A673 (cell line): ENCODE measurements at regions not wholly inside any gene's neighbourhood (a gene's known extent, or its start where the extent isn't known, plus 50 kb on each side); places are given as distances from the start of the nearest gene placed in this dataset.

Experiments used
- BruUV-seq: library from RNA; stranded (reverse); fragments of 400-500 nt; replicated peaks from 2 replicates; lab custom pipeline; 2021; lab: Mats Ljungman, UMichigan
- CTCF ChIA-PET: fragments of 300-600 bp; sonication (Branson Sonifier 250); formaldehyde crosslinking; loops from one replicate; lab custom pipeline; 2022; ENCODE audit warnings: antibody characterized with exemption; lab: Charles Lee
- POLR2A ChIA-PET: fragments of 300-600 bp; sonication (Branson Sonifier 250); formaldehyde crosslinking; loops from one replicate; lab custom pipeline; 2022; ENCODE audit warnings: antibody characterized with exemption; ENCODE audit not compliant: low non-redundant PET; lab: Charles Lee
- DNase-seq: peaks from one replicate; pipeline ENCODE4 v3.0.0-alpha.2; 2015; ENCODE audit warnings: low spot score
- H3K27ac ChIP-seq: fragments of 200-600 bp; sonication (generic); 2 replicates; pipeline ENCODE4 v1.5.1; 2016; ENCODE audit warnings: mixed run types, low read depth, mild to moderate bottlenecking, mixed read lengths, antibody characterized with exemption, low read length; ENCODE audit not compliant: poor library complexity, severe bottlenecking
- H3K27me3 ChIP-seq: fragments of 200-600 bp; sonication (generic); replicated peaks from 2 replicates; pipeline ENCODE4 v1.6.1; 2017; ENCODE audit warnings: mixed run types, low read depth, mild to moderate bottlenecking, mixed read lengths, antibody characterized with exemption, low read length; ENCODE audit not compliant: insufficient read depth, poor library complexity
- H3K36me3 ChIP-seq: fragments of 200-600 bp; sonication (generic); 2 replicates; pipeline ENCODE4 v1.6.1; 2016; ENCODE audit warnings: mixed run types, mild to moderate bottlenecking, mixed read lengths, antibody characterized with exemption, low read length; ENCODE audit not compliant: insufficient read depth, poor library complexity, severe bottlenecking
- H3K4me1 ChIP-seq: fragments of 200-600 bp; sonication (generic); 2 replicates; pipeline ENCODE4 v1.6.1; 2017; ENCODE audit warnings: mixed run types, mild to moderate bottlenecking, mixed read lengths, antibody characterized with exemption, low read length; ENCODE audit not compliant: insufficient read depth, poor library complexity, severe bottlenecking
- H3K4me3 ChIP-seq: fragments of 200-600 bp; sonication (generic); 2 replicates; pipeline ENCODE4 v1.5.1; 2016; ENCODE audit warnings: low read depth, mixed run types, mild to moderate bottlenecking, mixed read lengths, low read length; ENCODE audit not compliant: poor library complexity, severe bottlenecking
- H3K9me3 ChIP-seq: fragments of 200-600 bp; sonication (generic); 2 replicates; pipeline ENCODE4 v1.6.1; 2016; ENCODE audit warnings: mixed run types, low read depth, mild to moderate bottlenecking, mixed read lengths, antibody characterized with exemption, low read length; ENCODE audit not compliant: poor library complexity, severe bottlenecking
- EZH2 ChIP-seq: fragments of 200-600 bp; sonication (generic); IDR thresholded peaks from 2 replicates; pipeline ENCODE4 v1.6.1; 2017; ENCODE audit warnings: borderline replicate concordance, low read depth, mild to moderate bottlenecking, mixed read lengths, antibody characterized with exemption, low read length; ENCODE audit not compliant: poor library complexity, severe bottlenecking
- intact Hi-C: fragments of 100-400 bp; cut with micrococcal nuclease; formaldehyde crosslinking; loops from one replicate; pipeline ENCODE4 v1.10.0; 2022; ENCODE audit not compliant: unreplicated experiment
- TF ChIP-seq, protein P1 (sequence below): fragments of 300-800, 200-600 bp; sonication (generic); conservative IDR thresholded peaks from 2 replicates; pipeline ENCODE4 v1.5.1; 2017; ENCODE audit warnings: low read depth, mild to moderate bottlenecking, antibody characterized with exemption, low read length, moderate library complexity, mixed read lengths

DNA sequence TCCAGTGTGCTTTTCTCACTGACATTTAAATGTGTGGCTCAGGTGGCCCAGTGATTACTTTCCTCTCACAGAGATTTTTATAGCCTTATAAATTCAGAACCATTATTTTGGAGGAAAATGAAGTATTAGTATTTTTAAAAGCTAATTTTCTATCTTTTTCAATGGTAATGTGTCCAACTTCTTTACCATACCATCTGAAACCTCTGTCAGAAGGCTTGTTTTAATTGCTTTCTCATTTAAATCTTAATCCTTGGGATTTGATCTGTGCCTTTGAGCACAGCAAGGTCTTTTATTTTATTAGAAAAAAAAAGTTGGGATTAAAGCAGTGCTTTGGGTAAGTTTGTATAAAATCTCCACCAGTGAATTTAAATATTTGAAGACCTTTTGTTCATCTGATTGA, 452.3 kb upstream of the RAG2 start:
- intact Hi-C loops, result no loop called here
- no peak overlapping the region for H3K4me3 ChIP-seq
- CTCF ChIA-PET, result no interaction called here
- DNase-seq, result no peak
- BruUV-seq, result no TSS peak
- no peaks in the 10 kb centered on the region for H3K36me3 ChIP-seq
- POLR2A ChIA-PET, result no interaction called here
- H3K27me3 ChIP-seq, result no peaks in the 10 kb centered on the region
- TF ChIP-seq, protein P1, sequence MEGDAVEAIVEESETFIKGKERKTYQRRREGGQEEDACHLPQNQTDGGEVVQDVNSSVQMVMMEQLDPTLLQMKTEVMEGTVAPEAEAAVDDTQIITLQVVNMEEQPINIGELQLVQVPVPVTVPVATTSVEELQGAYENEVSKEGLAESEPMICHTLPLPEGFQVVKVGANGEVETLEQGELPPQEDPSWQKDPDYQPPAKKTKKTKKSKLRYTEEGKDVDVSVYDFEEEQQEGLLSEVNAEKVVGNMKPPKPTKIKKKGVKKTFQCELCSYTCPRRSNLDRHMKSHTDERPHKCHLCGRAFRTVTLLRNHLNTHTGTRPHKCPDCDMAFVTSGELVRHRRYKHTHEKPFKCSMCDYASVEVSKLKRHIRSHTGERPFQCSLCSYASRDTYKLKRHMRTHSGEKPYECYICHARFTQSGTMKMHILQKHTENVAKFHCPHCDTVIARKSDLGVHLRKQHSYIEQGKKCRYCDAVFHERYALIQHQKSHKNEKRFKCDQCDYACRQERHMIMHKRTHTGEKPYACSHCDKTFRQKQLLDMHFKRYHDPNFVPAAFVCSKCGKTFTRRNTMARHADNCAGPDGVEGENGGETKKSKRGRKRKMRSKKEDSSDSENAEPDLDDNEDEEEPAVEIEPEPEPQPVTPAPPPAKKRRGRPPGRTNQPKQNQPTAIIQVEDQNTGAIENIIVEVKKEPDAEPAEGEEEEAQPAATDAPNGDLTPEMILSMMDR, result no peak
- TF ChIP-seq EZH2, result no peak
- H3K9me3 ChIP-seq, result no peaks in the 10 kb centered on the region
- H3K4me1 ChIP-seq, result no peaks in the 10 kb centered on the region
- no peak overlapping the region for H3K27ac ChIP-seq

DNA sequence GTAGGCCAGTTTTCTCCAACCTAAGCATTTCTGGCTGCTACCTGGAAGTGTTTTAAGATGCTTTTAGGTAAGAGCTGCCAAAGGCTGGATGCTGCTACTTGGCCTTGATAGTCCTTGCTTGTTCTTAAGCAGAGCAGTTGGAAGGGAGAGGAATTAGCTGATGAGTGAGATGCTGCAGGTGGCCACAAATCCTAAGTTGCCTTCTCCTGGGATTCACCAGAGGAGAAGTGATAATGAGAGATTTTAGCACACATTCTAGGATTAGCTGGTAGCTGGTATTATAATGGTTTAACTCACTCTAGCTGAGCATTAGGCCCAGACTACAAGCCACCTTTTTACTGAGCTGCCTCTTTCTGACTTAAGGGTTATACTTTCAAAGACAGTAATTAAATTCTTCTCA, 442.9 kb upstream of the RAG2 start:
- H3K27me3 ChIP-seq, result no peaks in the 10 kb centered on the region
- no peaks in the 10 kb centered on the region for H3K4me1 ChIP-seq
- H3K36me3 ChIP-seq, result no peaks in the 10 kb centered on the region
- TF ChIP-seq, protein P1, result no peak
- TF ChIP-seq EZH2, result no peak
- intact Hi-C loops, result no loop called here
- no TSS peak for BruUV-seq
- no peak for DNase-seq
- H3K27ac ChIP-seq, result no peak overlapping the region
- ChIA-PET POLR2A (no interaction called here), CTCF (no interaction called here)
- H3K4me3 ChIP-seq, result no peak overlapping the region
- no peaks in the 10 kb centered on the region for H3K9me3 ChIP-seq

DNA sequence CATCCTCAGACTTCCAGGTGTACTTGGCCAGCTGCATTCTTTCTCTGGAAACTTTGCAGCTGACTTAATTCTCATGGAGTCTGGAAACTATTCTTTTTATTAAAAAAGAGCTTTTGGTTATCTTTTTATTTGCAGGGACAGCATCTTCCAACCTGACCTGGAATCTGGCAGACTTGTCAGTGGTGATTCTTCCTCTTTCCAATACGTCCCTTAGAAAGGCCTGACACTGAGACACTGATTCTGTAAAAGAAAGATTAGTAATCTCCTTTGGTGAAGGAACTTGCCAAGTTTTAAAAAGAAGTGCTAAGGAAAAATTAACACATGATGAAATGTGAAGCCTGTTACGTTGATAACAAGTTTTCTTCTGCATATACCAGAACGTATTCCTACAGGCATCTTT, 440.9 kb upstream of the RAG2 start:
- BruUV-seq, result no TSS peak
- H3K27ac ChIP-seq, result no peak overlapping the region
- no peaks in the 10 kb centered on the region for H3K27me3 ChIP-seq
- no peaks in the 10 kb centered on the region for H3K4me1 ChIP-seq
- DNase-seq, result no peak
- ChIA-PET CTCF (no interaction called here), POLR2A (no interaction called here)
- no peaks in the 10 kb centered on the region for H3K36me3 ChIP-seq
- no peaks in the 10 kb centered on the region for H3K9me3 ChIP-seq
- no peak for TF ChIP-seq EZH2
- TF ChIP-seq, protein P1, result no peak
- intact Hi-C loops, result no loop called here
- H3K4me3 ChIP-seq, result no peak overlapping the region
